NT2/D1 (cell line): ENCODE measurements at regions not wholly inside any gene's neighbourhood (a gene's known extent, or its start where the extent isn't known, plus 50 kb on each side); places are given as distances from the start of the nearest gene placed in this dataset.

Source experiments
- SUZ12 ChIP-seq: IDR thresholded peaks from 2 replicates; pipeline ENCODE4 v1.6.1; 2011; ENCODE audit not compliant: insufficient read length, insufficient read depth; ENCODE audit errors: extremely low read depth
- YY1 ChIP-seq: IDR thresholded peaks from 2 replicates; pipeline ENCODE4 v1.6.1; 2011; ENCODE audit not compliant: insufficient read length, insufficient read depth
- ZNF274 ChIP-seq: IDR thresholded peaks from 2 replicates; pipeline ENCODE4 v1.6.1; 2011; ENCODE audit warnings: mild to moderate bottlenecking, low read depth, low read length

GRCh38 chr6:68572525-68572924 is 62.6 kb upstream of the ADGRB3 start:
- TF ChIP-seq ZNF274 (no peak), YY1 (no peak), SUZ12 (no peak)
